ENCODE measurements at regions not wholly inside any gene's neighbourhood (a gene's known extent, or its start where the extent isn't known, plus 50 kb on each side); places are given as distances from the start of the nearest gene placed in this dataset.

GRCh38 chr3:25884981-25885380 is 95.1 kb downstream of the OXSM start:
- no peak for TF ChIP-seq MAX (IDR thresholded peaks at IDR 0.05; ENCODE audit: low read depth)
- TF ChIP-seq CHD2 (IDR thresholded peaks at IDR 0.05; ENCODE audit: low read length, partially characterized antibody), result no peak
- no peak for TF ChIP-seq JUND (IDR thresholded peaks at IDR 0.05)
- no peak for TF ChIP-seq USF2 (IDR thresholded peaks at IDR 0.05; ENCODE audit: borderline replicate concordance, low read depth, low read length)

Measured in SK-N-SH (cell line).